ENCODE measurements at regions not wholly inside any gene's neighbourhood (a gene's known extent, or its start where the extent isn't known, plus 50 kb on each side); places are given as distances from the start of the nearest gene placed in this dataset.
"Not testable (repeated sequence)": the region's sequence is repeated elsewhere in the genome, so short reads cannot be mapped to it uniquely, and the experiment has no call there.

DNA sequence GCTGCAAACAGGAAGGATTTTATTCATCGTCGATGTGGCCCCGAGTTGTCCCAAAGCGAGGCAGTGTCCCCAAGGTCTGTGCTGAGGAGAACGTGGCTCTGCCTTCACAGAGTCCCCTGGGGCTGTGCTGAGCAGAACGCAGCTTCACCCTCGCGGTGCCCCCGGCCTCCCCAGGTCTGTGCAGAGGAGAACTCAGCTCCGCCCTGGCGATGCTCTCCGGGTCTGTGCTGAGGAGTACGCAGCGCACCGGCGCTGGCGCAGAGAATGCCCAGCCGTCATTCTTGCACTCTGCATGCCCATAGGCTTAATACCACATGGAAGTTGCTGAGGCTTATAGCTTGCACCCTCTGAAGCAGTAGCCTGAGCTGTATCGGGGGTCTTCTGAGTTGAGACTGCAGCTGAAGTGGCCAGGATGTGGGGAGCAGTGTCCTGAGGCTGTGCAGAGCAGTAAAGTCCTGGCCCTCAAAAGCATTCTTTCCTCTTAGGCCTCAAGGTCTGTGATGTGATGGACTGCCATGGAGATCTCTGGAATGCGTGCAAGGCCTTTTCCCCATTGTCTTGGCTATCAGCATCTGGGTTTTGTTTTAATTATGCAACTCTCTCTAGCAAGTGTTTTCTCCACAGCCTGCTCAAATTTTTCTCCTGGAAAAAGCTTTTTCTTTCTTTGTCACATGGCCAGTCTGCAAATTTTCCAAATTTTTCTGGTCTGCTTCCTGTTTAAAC lies 237.5 kb downstream of the ANKRD30B start:
- TF ChIP-seq, protein P1, sequence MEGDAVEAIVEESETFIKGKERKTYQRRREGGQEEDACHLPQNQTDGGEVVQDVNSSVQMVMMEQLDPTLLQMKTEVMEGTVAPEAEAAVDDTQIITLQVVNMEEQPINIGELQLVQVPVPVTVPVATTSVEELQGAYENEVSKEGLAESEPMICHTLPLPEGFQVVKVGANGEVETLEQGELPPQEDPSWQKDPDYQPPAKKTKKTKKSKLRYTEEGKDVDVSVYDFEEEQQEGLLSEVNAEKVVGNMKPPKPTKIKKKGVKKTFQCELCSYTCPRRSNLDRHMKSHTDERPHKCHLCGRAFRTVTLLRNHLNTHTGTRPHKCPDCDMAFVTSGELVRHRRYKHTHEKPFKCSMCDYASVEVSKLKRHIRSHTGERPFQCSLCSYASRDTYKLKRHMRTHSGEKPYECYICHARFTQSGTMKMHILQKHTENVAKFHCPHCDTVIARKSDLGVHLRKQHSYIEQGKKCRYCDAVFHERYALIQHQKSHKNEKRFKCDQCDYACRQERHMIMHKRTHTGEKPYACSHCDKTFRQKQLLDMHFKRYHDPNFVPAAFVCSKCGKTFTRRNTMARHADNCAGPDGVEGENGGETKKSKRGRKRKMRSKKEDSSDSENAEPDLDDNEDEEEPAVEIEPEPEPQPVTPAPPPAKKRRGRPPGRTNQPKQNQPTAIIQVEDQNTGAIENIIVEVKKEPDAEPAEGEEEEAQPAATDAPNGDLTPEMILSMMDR (IDR thresholded peaks at IDR 0.05): not testable (repeated sequence)
- TF ChIP-seq POLR2A (IDR thresholded peaks at IDR 0.05): not testable (repeated sequence)

Data from Peyer's patch (tissue), 4 donors.